ENCODE measurements at regions not wholly inside any gene's neighbourhood (a gene's known extent, or its start where the extent isn't known, plus 50 kb on each side); places are given as distances from the start of the nearest gene placed in this dataset.

DNA sequence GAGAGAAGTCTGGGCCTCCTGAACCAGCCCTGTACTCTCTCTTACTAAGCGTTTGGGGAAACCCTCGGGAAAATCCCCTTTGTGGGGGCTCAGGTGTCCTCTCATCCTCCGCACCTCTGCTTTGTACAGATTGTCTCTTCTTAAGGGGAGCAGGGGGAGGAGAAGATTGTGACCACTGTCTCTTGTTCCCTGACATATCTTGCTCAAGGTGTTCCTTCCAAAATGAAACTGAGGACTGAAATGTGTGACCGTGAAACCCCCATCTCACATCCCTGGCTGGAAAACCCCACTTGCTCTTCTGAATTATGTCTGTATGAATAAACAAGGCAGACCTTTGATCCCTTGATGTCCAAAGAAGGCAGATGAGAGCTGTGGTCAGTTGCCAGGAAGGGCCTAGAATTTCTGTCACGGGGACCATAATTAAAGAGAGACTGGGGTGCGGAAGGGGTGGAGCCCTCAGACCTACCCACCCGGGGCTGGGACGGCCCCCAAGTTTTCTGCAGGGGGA is 369.8 kb downstream of the AACS start:
- no peak for DNase-seq

DNA sequence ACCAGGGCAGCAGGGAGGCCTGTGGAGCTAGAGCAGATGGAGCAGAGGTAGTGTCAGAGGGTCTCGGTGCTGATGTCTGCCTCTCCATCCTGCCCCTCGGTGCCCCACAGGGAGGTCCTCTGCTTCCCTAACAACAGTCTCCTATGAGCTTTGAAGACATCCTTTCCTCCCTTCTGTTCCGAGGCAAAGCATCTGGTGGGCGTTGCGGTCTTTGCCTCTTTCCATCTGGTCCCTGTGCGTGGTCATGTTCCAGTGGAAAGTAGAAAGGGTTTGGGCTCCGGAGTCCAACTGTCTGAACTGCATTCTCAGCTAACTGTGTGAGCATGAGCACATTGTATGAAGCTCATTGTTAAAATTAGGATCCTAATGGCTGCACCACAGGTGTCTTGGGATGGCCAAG is 370.6 kb downstream of the AACS start:
- DNase-seq, result no peak

DNA sequence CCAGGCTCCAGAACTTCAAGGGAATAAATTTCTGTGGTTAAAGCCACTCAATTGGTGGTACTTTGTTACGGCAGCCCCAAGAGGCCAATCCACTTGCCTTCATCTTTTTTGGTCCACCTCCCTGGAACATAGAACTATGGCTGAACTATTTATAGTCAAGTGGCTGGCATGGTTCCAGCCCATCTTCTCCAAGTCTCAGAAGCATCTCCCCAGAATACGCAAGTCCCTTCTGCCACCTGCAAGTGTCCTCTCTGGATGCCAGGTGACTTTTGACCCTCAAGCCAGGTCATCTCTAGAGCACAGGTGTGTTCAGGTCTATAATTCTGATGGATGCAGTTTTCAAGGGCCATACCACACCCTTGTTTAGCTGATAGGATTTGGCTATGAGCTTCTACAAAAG is 371.5 kb downstream of the AACS start:
- no peak for DNase-seq

DNA sequence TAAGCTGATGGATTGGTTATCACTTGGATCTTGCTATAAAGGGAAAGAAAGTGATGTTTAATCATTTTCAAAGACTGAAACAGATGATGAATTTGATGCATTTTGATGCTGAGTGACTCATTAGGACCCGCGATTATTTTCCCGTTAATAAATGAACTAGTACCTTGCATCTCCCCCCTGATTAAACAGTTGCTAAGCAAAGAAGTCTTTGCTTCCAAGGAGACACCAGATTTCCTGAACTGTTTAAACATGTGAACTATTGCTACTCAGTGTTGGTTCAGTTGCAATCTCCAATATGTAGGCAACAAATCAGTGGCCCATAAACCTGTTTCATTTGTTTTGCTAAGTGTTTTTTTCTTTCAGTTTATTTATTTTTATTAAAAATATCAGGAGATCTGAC is 375.2 kb downstream of the AACS start:
- no peak for DNase-seq

GRCh38 chr12:125443341-125443740 is 378.1 kb downstream of the AACS start:
- DNase-seq, result no peak

DNA sequence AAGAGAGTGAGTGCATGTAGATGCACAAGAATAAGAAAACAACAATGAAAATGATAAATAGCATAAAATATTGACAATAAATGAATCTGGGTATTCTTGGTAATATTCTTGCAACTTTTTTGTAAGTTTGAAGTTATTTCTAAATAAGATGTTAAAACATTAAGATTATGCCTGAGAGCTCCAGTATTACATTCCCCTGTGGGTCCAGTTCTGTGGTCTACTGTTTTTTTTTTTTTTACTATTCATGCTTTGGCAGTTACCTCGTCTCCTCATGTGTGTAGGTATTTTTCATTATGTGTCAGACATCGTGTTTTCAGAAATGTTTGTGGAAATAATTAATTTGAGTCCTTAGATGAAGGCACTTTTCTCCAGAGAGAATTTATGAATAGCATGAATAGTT is 386.2 kb downstream of the AACS start:
- DNase-seq, result no peak

GRCh38 chr12:125453751-125454150 is 388.5 kb downstream of the AACS start:
- peak; percentile 13 for DNase-seq

- DNase-seq, result no peak
Measured at GRCh38 chr12:125454291-125454690, 389.1 kb downstream of the AACS start.

- DNase-seq, result no peak
Measured at GRCh38 chr12:125454786-125455480, 389.7 kb downstream of the AACS start.

DNA sequence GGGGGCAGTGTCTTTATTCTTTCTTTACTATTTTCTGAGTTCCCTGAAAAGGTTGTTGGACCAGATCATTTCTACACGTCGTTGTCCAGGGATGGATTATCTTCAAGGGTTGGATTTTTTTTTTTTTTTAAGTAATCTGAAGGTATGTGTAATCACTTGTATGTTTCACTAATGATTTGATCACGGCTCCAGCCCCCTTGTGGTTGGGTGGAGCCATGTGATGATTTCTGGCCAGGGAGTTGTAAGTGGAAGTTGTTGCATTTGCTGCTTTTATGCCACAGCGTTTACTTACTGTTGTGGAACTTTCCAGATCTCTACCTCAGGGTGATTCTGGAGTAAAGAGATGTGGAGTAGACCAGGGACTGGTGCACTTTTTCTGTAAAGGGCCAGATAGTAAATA is 390.3 kb downstream of the AACS start:
- DNase-seq, result no peak

DNA sequence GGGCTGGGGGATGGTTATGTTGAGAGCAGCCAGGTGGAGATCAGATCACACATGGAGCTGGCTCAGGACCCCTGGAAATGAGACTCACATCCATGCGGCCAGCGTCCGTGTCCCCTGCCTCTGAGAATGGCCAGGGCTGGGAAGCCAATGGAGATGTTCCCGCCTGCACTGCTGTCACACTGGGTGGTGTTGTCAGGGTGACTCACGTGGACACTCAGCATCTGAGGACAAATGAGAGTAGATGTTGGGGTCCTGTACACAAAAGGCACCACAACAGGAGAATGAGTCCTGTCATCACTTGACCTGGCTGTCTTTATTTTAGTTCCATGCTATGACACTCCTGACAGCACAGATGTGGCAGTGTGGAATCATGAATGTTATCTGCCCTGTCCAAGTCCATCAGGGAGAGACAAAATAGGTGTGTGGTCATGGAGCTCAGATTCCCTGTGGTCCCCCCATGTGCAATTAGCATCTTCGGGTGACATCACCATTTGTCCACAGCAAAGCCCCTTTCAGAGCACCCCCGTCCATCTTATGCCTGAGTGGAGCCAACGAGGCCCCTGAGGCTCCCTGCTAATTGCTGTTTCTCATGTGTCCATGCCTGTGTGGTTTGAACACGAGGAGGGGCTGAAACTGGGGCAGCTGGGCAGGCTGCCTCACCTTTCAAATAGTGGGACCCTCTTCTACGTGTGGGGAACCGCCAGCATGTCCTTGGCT is 393.5 kb downstream of the AACS start:
- DNase-seq, result peak; percentile 29

DNA sequence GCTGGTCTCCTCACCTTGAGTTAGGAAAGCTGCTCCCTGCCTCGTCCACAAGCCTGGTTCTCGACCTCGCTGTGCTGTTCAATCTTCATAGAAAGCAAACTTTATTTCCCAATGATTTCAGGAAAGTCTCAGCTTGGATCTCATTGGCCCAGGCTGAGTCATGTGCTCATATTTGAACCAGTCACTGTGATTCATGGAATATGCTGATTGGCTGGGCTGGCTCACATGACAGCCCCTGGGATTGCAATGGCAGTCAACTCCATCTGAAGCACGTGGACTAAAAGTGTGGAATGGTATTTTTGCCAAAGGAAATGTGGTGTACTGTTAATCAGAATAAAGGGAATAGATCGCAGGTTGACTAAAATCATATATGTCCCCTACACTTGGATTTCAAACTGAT is 396.6 kb downstream of the AACS start:
- DNase-seq, result no peak

DNA sequence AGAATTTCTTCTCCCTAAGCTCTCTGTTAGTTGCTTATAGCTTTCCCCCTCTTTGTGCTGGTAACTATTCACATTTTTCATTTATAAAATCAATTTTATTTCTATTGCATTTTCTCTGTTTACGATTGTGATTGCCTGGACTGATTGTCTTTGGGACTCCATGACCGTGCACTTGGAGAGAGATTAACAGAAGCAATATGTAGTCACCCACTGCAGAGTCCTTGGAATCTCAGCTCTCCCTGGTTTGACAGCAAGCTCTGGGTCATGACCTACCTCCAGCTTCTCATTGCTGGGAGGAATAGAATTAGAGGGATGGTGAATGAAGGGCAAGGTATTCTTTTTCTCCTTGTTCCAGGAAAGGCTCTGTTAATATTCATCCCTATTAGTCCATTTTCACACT is 398.2 kb downstream of the AACS start:
- no peak for DNase-seq

- no peak for DNase-seq
Measured at GRCh38 chr12:125467363-125467762, 402.1 kb downstream of the AACS start.

- DNase-seq, result no peak
Measured at GRCh38 chr12:125469683-125470082, 404.4 kb downstream of the AACS start.

DNA sequence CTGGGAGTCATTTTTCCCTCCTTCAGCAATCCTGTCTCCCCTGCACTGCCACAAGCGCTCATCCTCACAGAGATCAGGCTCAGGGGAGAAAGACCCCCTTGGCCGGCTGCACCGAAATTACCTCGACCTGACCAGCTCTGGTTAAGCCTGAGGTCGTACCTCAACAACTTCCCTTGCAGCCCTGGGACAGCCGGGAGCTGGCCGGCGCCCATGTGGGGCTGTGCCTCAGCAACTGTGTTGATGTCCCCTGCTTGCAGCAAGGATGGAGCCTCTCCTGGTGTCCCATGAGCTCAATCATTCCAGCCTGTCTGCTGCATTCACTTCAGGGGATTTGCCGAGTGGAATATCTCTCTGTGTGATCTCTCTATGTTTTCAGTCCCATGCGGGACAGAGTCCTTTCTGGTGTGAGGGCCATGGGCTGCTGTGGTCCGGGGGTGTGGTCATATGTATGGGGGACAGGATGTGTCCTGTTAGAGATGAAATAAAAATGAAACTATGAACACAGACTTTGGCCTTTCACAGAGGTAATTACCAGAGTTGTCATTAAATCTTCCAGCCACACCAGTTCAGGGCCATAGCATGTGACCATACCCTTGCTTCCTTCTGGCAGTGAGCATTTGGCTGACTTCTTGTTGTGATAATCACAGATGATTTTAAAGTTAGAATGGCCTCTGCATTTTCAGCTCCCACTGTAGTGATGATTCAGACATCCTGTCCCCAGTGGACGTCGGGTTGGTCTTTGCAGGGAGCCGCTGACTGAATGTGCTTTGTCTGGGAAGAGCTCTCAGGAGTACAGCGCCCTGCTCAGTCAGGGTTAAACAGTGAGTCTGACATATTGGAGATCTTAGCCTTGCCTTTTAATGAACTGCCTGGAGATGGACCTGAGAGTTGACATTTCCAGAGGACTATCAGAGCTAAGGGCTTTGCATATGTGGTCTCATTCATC is 405.9 kb downstream of the AACS start:
- DNase-seq, result no peak

DNA sequence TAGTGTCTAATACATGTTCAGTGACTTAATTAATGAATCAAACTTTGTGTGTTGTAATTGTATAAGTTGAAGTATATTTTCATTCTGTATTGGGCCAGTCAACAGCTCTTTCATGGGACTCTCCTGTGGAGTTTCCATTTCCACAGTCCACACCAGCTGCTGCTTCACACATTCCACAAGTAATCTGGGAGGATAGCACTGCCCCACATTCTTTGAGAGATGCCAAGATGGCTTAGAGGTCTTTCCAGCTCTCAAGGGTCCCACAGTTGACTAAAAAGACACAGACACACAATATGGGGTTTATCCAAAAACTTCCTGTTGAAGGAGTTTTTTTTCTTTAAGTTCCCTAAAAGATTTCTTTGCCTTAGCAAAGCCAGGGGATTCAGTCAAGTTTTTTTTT is 408.3 kb downstream of the AACS start:
- DNase-seq, result peak; percentile 90

DNA sequence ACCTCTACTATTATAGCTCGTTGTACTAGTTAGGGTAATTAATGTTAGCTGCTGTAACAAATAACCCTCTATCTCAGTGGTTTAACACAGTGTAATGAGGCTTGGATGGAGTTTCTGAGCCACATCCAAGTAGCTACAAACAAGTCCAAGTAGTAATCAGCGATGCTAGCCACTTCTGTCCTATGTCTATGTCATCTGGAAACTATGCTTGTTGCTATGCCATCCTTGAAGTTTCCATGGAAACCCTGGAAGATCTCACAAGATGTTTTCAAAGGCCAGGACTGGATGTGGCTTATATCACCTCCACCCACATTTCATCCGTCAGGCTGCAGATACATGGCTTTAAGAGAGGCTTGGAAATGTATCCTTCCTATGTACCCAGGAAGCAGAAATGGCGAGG is 422.1 kb downstream of the AACS start:
- DNase-seq, result no peak

DNA sequence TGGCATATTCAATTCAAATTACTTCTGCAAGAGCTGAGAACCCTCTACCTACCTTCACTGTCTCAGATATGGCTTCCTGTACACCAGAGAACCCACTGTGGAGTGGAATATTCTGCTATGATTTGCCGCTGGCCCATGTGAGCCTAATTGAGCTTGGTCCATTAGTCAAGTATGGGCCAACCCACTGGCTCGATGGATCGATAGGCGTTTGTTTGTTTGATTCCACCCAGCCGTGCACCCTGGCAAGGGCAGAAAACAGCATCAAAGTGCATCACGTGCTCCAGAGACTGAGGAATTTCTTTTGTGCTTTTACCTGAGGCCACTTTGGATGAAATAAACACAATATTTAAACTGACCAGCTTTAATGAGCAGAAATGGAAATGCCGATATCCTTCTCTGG is 426.3 kb downstream of the AACS start:
- no peak for DNase-seq

DNA sequence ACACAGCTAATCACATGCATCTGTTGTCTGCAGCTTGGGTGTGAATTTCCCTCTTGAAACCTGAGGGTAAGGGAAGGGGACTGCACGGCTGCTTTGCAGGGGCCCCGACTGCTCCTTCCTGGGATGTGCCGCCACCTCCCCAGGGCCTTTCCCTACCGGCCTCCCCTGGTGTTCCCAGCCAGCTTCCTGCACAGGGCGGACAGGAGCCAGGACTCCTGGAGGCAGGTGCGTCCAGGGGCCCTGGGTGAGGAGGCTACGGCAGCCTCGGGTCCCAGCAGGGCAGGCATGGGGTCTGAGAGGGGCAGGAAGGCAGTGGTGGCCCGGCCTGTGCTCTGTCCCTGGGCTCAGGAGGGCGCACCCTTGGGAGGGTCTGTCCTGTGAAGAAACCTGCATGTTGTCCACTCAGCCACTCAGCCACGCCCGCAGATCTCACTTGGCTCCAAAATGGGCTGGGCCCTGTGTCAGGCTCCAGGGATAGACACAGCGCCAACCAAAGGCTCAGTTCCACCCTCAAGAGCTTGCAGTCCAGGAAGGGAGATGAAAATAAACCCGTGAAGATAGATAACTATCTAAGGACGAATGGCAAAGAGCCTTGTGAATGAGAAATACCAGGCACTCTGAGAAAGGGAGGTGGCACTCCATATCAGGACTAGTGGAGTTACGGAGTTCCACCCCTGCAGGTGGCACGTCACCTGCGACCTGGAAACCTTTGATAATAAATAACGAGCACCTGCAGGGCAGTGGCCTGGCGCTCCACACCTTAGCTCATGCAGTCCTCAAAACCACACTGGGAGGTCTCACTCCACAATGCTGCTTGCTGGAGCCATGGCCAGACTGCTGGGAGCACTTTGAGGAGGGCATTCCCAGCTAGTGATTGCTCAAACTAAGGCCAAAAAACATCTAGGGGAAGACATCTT is 427.4 kb downstream of the AACS start:
- no peak for DNase-seq

DNA sequence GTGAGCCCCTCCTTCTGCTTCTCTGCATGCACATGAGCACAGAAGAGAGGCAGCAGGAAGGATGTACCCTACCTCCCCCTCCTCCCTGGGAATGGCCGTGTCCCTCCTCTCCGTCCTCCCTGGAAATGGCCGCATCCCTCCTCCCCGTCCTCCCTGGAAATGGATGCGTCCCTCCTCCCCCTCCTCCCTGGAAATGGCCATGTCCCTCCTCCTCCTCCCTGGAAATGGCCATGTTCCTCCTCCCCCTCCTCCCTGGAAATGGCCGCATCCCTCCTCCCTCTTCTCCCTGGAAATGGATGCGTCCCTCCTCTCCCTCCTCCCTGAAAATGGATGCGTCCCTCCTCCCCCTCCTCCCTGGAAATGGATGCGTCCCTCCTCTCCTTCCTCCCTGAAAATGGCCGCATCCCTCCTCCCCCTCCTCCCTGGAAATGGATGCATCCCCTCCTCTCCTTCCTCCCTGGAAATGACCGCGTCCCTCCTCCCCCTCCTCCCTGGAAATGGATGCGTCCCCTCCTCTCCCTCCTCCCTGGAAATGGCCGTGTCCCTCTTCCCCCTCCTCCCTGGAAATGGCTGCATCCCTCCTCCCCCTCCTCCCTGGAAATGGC is 428.6 kb downstream of the AACS start:
- no peak for DNase-seq
